ENCODE measurements at regions not wholly inside any gene's neighbourhood (a gene's known extent, or its start where the extent isn't known, plus 50 kb on each side); places are given as distances from the start of the nearest gene placed in this dataset.

DNA sequence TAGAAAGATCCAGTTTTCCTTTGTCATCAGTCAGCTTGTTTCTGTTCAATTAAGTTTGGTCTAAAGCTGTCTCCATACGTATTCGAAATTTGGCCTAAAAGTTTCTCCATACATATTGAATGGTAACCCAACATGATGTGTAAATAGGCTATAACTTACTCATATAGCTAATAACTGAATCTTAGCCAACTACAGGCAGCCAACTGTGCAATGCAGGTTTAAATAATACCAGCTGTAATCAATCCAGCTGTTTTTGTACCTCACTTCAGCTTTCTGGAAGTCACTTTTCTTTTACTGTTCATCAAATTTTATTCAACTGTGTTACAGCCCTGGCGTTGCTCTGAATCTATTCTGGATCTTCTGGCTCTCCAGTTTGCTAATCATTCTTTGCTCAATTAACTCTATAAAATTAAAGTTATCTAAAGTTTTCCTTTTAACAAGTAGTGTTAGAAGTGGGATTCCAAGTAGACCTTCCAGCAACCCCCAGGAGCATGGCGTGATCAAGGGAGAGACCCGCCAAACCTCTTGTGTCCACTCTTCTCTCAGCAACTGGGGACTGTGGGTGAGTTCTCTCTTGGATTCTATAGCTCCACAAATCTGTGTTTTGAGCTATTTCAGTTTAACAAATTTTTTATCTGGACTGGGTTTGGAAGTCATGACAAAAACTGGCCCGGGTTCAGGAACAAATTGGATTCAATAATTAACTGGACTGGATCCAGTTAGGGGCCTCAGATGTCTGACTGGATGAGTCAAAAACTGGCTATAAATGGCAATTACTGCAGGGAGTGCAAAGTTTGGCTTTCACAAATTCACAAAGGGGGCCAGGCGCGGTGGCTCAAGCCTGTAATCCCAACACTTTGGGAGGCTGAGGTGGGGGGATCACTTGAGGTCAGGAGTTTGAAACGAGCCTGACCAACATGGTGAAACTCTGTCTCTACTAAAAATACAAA lies 329.7 kb upstream of the ST6GAL2 start:
- TF ChIP-seq POLR2A (IDR thresholded peaks at IDR 0.05; ENCODE audit: low read depth) = no peak
- TF ChIP-seq, protein P1, sequence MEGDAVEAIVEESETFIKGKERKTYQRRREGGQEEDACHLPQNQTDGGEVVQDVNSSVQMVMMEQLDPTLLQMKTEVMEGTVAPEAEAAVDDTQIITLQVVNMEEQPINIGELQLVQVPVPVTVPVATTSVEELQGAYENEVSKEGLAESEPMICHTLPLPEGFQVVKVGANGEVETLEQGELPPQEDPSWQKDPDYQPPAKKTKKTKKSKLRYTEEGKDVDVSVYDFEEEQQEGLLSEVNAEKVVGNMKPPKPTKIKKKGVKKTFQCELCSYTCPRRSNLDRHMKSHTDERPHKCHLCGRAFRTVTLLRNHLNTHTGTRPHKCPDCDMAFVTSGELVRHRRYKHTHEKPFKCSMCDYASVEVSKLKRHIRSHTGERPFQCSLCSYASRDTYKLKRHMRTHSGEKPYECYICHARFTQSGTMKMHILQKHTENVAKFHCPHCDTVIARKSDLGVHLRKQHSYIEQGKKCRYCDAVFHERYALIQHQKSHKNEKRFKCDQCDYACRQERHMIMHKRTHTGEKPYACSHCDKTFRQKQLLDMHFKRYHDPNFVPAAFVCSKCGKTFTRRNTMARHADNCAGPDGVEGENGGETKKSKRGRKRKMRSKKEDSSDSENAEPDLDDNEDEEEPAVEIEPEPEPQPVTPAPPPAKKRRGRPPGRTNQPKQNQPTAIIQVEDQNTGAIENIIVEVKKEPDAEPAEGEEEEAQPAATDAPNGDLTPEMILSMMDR (IDR thresholded peaks at IDR 0.05) = no peak
- TF ChIP-seq POLR2AphosphoS5 (IDR thresholded peaks at IDR 0.05) = no peak
- TF ChIP-seq EP300 (IDR thresholded peaks at IDR 0.05) = no peak

All from esophagus muscularis mucosa (tissue), 4 donors.